ENCODE measurements at regions not wholly inside any gene's neighbourhood (a gene's known extent, or its start where the extent isn't known, plus 50 kb on each side); places are given as distances from the start of the nearest gene placed in this dataset.
A peak's percentile ranks its signal among the peaks of the same experiment; 100 is the strongest.

DNA sequence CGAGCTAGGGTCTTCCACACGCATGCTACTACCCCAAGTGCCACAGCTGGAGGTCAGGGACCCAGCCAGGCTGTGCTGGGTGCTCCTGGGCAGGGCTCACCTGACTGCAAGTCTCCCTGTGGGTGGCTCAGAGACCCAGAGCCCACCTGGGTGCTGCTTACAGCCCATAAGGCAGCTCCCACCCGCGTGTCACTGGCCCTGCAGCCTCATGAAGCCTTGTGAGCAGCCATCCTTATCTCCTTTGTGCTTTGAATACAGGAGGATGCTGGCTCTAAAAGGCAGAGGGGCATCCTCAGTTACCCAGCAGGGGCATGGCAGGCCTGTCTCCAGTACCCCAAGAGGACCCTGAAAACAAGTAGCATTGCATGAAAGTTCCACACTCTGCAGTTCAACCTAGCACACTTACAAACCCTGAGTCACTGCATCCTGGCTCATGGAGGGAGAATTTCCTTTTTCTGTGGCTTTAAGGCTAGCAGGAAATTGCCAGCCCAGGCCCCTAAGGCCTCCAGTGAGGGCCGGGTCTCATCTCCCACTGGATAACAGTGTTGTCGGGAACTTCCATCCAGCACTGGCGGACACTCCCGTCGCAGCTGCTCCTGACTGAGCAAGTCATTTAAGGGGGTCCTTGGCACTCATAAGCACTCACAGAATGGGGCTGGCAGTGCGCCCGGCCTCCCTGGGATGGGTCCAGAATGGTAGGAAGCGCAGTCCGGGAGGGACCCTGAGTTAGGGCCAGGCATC is 137.1 kb downstream of the RPIA start:
- H3K27me3 Mint-ChIP-seq: no peaks in the 10 kb centered on the region
- H3K4me3 Mint-ChIP-seq: no peak overlapping the region
- no peak overlapping the region for H3K27ac Mint-ChIP-seq
- no peaks in the 10 kb centered on the region for H3K9me3 Mint-ChIP-seq
- no peaks in the 10 kb centered on the region for H3K36me3 Mint-ChIP-seq
- no peaks in the 10 kb centered on the region for H3K4me1 Mint-ChIP-seq
- CTCF ChIA-PET: no interaction called here
- no peak for DNase-seq

DNA sequence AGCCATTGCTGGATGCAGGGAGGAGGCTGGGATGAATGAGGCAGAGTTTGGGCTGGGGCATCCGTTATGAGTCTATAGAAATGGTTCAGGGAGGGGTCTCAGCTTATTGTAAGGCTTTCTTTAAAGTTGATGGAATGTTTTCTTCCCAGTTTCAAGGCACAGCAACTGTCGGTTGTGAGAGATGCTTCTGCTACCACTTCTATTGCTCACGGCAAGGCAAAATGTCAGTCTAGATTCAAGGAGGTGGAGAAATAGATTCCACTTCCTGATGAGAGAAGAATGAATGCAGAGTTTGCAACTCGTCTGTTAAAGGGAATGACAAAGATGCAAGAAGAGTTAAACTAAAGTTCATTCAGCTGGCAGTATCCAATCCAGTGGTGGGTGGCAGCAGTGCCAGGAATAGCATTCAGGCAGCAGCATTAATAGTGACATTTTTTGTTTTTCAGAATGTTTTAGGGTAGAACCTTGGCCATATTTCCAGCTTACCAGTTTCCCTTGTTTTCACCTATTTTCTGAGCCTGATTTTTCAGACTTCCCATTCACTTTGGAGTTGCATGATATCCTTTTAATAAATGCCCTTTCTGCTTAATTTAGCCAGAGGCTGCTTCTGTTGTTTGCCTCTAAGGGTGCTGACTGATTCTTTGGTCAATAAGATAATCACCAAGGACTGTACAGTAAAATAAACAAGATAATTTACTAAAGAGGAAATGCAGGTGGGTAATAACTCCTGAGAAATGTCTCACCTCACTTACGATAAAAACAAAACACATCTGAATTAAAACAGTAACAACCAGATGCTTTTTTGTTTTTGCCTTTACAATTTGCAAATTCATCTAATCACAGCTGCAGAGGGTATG is 138.4 kb downstream of the RPIA start:
- DNase-seq: no peak
- no peaks in the 10 kb centered on the region for H3K27me3 Mint-ChIP-seq
- CTCF ChIA-PET: interaction anchor here (1.4 to 1.6 kb wide), 2 partner anchors 22 to 74 kb away, joined by 3 read pairs; no protein-coding TSS in a partner anchor
- no peak overlapping the region for H3K27ac Mint-ChIP-seq
- H3K9me3 Mint-ChIP-seq: no peaks in the 10 kb centered on the region
- H3K4me3 Mint-ChIP-seq: no peak overlapping the region
- no peaks in the 10 kb centered on the region for H3K4me1 Mint-ChIP-seq
- H3K36me3 Mint-ChIP-seq: no peaks in the 10 kb centered on the region

DNA sequence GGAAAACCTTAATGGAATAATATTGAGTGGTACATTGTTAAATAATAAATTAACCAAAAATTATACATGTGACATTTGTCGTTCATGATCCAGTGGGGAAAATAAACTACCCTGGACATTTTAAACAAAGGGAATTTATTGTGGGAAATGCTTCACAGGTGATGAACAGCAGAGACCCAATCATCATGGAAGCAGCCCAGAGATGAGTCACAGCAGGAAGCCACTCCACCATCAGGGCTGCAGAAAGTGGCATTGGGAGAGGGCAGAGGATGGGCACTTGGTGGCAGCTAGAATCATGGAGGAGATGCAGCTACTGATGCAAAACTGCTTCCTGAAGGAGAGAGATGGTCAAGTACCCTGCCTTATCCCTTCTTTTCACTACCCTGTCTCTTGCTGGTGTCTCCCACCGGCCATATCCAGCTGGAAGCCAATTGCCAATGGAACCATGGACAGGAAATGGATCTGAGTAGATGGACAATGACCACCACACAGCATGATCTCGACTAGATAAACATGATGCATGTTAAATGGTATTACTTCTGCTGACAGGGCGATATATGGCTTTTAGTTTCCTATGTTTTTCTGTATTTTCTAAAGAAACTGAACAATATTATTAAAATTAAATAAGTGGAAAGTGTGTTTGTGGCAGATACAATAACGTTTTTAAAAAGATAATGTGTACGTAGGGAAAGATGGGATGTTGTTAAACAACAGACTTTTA is 139.8 kb downstream of the RPIA start:
- Mint-ChIP-seq H3K4me1 (no peaks in the 10 kb centered on the region), H3K27me3 (no peaks in the 10 kb centered on the region), H3K9me3 (no peaks in the 10 kb centered on the region), H3K4me3 (no peak overlapping the region), H3K36me3 (no peaks in the 10 kb centered on the region), H3K27ac (no peak overlapping the region)
- no peak for DNase-seq
- CTCF ChIA-PET: interaction anchor here (0.7 to 2.3 kb wide), 11 partner anchors 9 to 258 kb away, joined by 3 to 13 read pairs (median 4); no protein-coding TSS in a partner anchor

DNA sequence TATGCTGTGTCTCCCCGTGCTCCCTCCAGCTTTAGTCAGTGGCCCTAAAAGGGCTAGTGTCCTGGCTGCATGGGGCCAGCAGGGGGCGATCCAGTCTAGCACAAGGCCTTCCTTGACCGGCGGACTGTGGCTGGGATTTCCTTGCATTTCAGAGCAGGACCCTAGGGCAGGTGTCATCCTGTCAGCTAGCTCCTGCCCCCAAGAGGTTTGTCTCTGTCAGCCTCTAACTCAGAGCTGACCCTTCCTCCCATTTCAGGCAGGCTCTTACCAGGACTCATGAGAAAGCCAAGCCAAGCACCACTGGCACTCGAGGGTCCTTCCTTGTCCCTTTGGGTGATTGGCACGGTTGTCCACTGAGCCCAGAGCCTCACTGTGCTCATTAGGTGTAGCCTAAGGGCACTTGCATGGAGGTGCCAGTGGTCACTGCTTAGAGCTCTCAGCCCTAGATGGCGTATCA is 140.3 kb downstream of the RPIA start:
- no peaks in the 10 kb centered on the region for H3K9me3 Mint-ChIP-seq
- DNase-seq: peak; percentile 63
- no peaks in the 10 kb centered on the region for H3K36me3 Mint-ChIP-seq
- no peak overlapping the region for H3K4me3 Mint-ChIP-seq
- no peaks in the 10 kb centered on the region for H3K4me1 Mint-ChIP-seq
- H3K27me3 Mint-ChIP-seq: no peaks in the 10 kb centered on the region
- H3K27ac Mint-ChIP-seq: no peak overlapping the region
- CTCF ChIA-PET: interaction anchor here (0.6 to 2.3 kb wide), 10 partner anchors 10 to 258 kb away, joined by 3 to 13 read pairs (median 4); no protein-coding TSS in a partner anchor

DNA sequence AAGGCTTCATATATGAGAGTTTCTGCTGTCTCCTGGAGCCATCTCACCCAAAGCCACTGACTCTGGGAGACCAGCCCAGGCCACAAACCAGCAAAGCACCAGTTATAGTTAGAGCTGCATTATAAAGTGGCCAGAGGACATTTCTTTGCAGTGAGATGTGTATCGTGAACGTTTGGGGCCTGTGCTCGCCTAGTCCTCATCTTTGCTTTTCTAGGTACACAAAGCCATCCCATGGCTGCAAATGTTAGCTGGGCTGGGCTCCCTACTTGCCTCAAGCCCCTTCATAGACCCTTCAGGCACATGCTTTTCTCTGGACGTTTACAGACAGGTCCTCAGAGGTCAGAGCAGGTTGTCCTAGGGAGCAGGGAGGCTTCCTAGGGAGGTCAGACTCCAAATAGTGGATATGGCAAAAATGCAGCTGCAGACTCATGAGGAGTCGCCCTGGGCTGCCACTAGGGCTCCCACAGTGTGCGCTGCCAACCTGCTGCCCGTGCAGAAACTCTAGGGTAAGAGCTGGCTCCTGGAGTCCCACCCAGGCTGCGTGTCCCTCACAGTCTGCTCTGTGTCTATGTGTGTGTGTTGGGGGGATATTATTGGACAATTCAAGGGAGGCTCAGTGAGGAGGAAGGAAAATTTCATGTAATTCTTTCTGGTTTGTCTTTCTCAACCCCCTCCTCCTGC is 141.0 kb downstream of the RPIA start:
- Mint-ChIP-seq H3K36me3 (no peaks in the 10 kb centered on the region), H3K4me3 (no peak overlapping the region), H3K27ac (no peak overlapping the region), H3K4me1 (no peaks in the 10 kb centered on the region), H3K27me3 (no peaks in the 10 kb centered on the region), H3K9me3 (no peaks in the 10 kb centered on the region)
- DNase-seq: no peak
- CTCF ChIA-PET: interaction anchor here (0.6 to 2.3 kb wide), 10 partner anchors 11 to 105 kb away, joined by 3 to 13 read pairs (median 4); no protein-coding TSS in a partner anchor

DNA sequence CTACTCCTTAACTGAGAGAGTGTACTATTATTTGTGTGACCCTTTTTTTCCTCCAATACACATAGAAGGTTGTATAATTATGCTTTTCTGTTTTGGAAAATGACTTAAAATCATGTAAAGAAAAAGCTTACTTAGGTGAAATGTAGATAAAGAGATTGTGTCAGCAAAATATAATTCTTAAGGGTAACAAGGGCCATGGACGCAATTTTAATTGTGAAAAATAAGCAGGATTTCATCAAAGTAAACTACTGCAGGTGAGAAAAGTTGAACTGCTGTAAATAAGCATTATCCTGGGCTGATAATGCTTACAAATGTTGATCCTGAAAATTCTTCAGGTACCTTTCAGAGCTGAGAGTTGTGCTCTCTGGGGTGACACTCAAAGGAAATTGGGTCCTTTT is 141.5 kb downstream of the RPIA start:
- H3K36me3 Mint-ChIP-seq: no peaks in the 10 kb centered on the region
- no peaks in the 10 kb centered on the region for H3K27me3 Mint-ChIP-seq
- CTCF ChIA-PET: interaction anchor here (0.6 to 2.3 kb wide), 5 partner anchors 11 to 105 kb away, joined by 3 to 13 read pairs (median 4); no protein-coding TSS in a partner anchor
- DNase-seq: no peak
- no peak overlapping the region for H3K4me3 Mint-ChIP-seq
- no peak overlapping the region for H3K27ac Mint-ChIP-seq
- H3K4me1 Mint-ChIP-seq: no peaks in the 10 kb centered on the region
- no peaks in the 10 kb centered on the region for H3K9me3 Mint-ChIP-seq

DNA sequence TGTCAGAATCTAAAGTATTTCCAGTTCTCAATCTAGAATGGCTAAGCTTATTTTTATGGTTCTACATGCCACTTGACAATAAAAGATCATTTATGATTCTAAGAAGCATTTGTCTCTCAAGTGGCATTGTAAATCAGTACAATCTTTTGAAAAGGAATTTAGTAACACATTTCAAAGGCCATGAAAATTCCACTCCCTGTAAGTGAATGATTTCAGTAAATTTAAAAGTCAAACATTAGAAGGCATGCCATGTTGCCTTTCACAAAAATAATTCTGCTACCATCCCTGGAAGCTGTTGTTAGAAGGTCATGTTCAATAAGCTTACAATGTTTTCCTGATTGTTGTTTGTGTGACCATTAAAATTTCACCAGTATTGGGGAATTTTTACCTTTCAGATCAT is 142.9 kb downstream of the RPIA start:
- CTCF ChIA-PET: interaction anchor here (1.1 to 2.1 kb wide), 2 partner anchors 46 to 48 kb away, joined by 3 to 7 read pairs; no protein-coding TSS in a partner anchor
- no peak for DNase-seq
- no peak overlapping the region for H3K27ac Mint-ChIP-seq
- no peaks in the 10 kb centered on the region for H3K36me3 Mint-ChIP-seq
- H3K4me3 Mint-ChIP-seq: no peak overlapping the region
- no peaks in the 10 kb centered on the region for H3K4me1 Mint-ChIP-seq
- no peaks in the 10 kb centered on the region for H3K27me3 Mint-ChIP-seq
- no peaks in the 10 kb centered on the region for H3K9me3 Mint-ChIP-seq

DNA sequence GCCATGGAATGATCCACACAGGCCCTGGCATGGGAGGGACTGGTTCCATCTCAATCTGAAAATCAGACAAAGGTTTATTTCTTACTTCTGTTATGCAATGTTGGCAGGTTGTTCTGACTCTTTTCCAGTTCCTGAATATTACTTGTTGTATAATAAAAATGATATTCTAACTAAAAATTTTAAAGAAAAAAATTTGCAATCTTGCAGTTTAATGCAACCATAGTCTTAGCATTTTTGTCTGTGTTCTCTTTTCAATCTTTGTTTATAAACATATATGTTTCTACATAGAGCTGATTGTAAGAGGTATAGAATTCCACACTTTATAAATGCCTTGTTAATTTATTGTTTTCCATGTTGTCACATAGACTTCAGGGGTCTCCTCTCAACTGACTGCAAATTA is 143.4 kb downstream of the RPIA start:
- no peaks in the 10 kb centered on the region for H3K9me3 Mint-ChIP-seq
- no peaks in the 10 kb centered on the region for H3K36me3 Mint-ChIP-seq
- H3K27ac Mint-ChIP-seq: no peak overlapping the region
- no peaks in the 10 kb centered on the region for H3K27me3 Mint-ChIP-seq
- H3K4me3 Mint-ChIP-seq: no peak overlapping the region
- DNase-seq: no peak
- CTCF ChIA-PET: interaction anchor here (2.1 kb wide), 1 partner anchor 45 kb away, joined by 7 read pairs; no protein-coding TSS in a partner anchor
- H3K4me1 Mint-ChIP-seq: no peaks in the 10 kb centered on the region

DNA sequence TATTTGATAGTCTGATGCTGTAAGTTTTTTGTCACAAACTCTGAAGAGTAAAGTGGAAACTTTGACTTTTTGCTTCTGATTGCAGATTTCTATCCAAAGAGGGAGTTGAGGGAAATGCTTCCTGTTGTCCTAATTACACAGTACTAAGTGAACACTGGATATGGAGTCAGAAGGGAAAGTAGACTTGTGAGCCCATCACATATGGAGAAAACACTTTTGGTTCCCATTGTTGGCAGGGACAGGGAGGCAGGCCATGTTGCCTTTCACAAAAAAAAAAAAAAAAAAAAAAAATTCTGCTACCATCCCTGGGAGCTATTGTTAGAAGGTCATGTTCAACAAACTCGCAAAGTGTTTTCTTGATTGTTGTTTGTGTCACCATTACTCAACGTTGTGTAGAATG is 144.3 kb downstream of the RPIA start:
- Mint-ChIP-seq H3K4me3 (no peak overlapping the region), H3K27ac (no peak overlapping the region)
- CTCF ChIA-PET: interaction anchor here (2.1 kb wide), 1 partner anchor 44 kb away, joined by 7 read pairs; no protein-coding TSS in a partner anchor

DNA sequence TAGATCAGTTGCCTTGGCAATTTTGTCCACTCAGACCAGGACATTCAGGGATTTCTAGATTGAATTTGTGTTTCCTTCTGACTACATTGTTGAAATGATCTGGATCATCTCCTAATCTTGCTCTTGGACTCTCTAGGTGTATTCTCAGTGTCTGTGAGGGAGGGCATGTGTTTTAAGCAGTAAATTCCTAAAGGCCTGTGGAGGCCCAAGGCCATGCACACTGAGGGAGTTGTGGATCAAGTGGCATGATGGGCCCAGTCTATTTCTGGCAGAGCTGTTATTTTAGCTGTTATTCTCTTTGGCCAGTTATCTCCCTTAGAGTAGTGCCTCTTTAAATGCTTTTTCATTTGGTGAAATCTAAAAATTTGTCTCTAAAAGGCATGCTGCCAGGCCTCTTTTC is 144.9 kb downstream of the RPIA start:
- peaks cover 6% of the 10 kb centered on the region for H3K27me3 Mint-ChIP-seq
- no peak for DNase-seq
- no peak overlapping the region for H3K4me3 Mint-ChIP-seq
- H3K9me3 Mint-ChIP-seq: no peaks in the 10 kb centered on the region
- H3K4me1 Mint-ChIP-seq: no peaks in the 10 kb centered on the region
- CTCF ChIA-PET: no interaction called here
- no peaks in the 10 kb centered on the region for H3K36me3 Mint-ChIP-seq
- no peak overlapping the region for H3K27ac Mint-ChIP-seq

More for the DNA sequence above, 144.3 kb downstream of the RPIA start:
- H3K27me3 Mint-ChIP-seq: peaks cover 4% of the 10 kb centered on the region
- no peak for DNase-seq
- no peaks in the 10 kb centered on the region for H3K36me3 Mint-ChIP-seq
- no peaks in the 10 kb centered on the region for H3K4me1 Mint-ChIP-seq
- H3K9me3 Mint-ChIP-seq: no peaks in the 10 kb centered on the region

DNA sequence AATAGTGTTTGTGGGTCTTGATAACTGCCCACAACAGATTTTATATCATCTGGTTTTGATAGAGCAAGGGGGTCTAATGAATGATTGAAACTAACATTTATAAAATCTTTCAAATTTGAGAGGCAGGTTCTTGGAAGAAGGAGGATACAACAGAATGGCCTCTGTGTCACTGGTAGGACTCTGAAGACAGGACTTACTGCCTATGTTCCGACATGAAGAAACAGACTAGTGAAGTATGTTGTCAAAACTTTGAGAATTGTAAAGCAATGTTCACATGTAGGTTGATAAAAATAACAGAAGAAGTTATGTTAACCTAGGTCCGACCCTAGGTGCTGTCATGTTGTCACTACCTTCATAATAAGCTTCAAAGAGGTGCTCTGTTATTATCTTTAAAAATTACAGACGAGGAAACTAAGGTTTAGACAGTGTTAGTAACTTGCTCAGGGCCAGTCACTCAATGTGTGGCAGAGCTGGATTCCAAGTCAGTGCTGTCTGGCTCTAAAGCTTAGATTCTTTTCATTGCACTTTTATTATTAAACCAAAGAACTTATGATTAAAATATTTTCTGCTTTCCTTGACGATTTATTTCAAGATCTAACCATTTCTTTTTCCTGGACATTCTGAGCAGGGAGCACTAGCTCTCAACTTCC is 146.2 kb downstream of the RPIA start:
- H3K27ac Mint-ChIP-seq: no peak overlapping the region
- H3K27me3 Mint-ChIP-seq: peaks cover 7% of the 10 kb centered on the region
- H3K36me3 Mint-ChIP-seq: no peaks in the 10 kb centered on the region
- no peak overlapping the region for H3K4me3 Mint-ChIP-seq
- no peaks in the 10 kb centered on the region for H3K4me1 Mint-ChIP-seq
- CTCF ChIA-PET: no interaction called here
- H3K9me3 Mint-ChIP-seq: no peaks in the 10 kb centered on the region
- no peak for DNase-seq

DNA sequence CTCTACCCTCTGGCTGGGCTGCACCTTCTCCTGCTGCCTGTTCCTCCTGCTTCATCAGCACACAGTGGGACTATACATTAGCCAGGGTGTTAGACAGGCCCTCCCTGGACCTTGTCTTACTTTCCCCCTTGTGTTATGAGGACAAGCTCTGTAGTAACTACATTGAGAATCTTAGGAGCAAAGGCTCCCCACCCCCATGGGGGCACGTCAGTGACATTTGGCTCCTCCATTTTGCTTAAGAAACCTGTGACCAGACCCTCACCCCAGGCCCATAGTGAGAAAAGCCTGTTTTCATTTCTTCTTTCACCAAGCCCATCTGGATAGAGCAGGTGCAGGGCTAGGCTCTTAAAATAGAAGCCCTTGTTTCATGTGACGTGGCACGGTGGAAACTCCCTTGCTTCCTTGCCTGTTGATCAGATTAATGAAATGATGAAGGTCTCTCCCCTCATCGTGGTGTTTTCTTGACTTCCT is 146.7 kb downstream of the RPIA start:
- Mint-ChIP-seq H3K36me3 (no peaks in the 10 kb centered on the region), H3K27me3 (peaks cover 7% of the 10 kb centered on the region), H3K4me3 (no peak overlapping the region), H3K9me3 (no peaks in the 10 kb centered on the region), H3K27ac (no peak overlapping the region), H3K4me1 (no peaks in the 10 kb centered on the region)
- no peak for DNase-seq
- CTCF ChIA-PET: no interaction called here
